HCT116 (cell line): ENCODE measurements at regions not wholly inside any gene's neighbourhood (a gene's known extent, or its start where the extent isn't known, plus 50 kb on each side); places are given as distances from the start of the nearest gene placed in this dataset.

Experiments used
- FOSL1 ChIP-seq: IDR thresholded peaks from 2 replicates; pipeline ENCODE4 v1.6.1; 2012; ENCODE audit warnings: low read depth
- POLR2AphosphoS5 ChIP-seq: IDR thresholded peaks from 2 replicates; pipeline ENCODE4 v1.6.1; 2011; ENCODE audit warnings: mild to moderate bottlenecking, low read depth, low read length, moderate library complexity
- TF ChIP-seq, protein P1 (sequence below), 3 experiments: fragments of 200-600 bp in 1 of 3; sonication (generic) in 1 of 3; IDR thresholded peaks in 2 of 3; conservative IDR thresholded peaks in 1 of 3; 2 replicates each; pipeline ENCODE4 v1.5.1; 2012 to 2017; ENCODE audit warnings: low read depth in 2 of 3, low read length in 2 of 3, antibody characterized with exemption in 1 of 3, borderline replicate concordance in 1 of 3, control low read depth in 1 of 3, mild to moderate bottlenecking in 1 of 3, mixed read lengths in 1 of 3, mixed run types in 1 of 3, moderate library complexity in 1 of 3; ENCODE audit not compliant: insufficient read depth in 1 of 3

DNA sequence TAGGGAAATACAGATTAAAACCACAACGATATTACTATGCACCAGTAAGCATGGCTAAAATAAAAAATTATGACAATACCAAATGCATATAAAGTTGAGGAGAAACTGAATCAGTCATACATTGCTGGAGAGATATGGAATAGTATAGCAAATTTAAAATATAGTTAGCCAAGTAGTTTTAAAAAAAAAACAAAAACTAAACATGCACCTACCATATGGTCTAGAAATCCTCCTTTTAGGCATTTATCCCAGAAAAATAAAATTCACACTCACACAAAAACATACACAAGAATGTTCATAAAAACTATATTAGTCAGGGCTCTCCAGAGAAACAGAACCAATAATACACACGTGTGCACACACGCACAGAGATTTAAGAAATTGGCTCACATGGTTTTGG lies 175.8 kb downstream of the IPMK start:
- no peak for TF ChIP-seq POLR2AphosphoS5
- TF ChIP-seq, protein P1, sequence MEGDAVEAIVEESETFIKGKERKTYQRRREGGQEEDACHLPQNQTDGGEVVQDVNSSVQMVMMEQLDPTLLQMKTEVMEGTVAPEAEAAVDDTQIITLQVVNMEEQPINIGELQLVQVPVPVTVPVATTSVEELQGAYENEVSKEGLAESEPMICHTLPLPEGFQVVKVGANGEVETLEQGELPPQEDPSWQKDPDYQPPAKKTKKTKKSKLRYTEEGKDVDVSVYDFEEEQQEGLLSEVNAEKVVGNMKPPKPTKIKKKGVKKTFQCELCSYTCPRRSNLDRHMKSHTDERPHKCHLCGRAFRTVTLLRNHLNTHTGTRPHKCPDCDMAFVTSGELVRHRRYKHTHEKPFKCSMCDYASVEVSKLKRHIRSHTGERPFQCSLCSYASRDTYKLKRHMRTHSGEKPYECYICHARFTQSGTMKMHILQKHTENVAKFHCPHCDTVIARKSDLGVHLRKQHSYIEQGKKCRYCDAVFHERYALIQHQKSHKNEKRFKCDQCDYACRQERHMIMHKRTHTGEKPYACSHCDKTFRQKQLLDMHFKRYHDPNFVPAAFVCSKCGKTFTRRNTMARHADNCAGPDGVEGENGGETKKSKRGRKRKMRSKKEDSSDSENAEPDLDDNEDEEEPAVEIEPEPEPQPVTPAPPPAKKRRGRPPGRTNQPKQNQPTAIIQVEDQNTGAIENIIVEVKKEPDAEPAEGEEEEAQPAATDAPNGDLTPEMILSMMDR (IDR thresholded peaks at IDR 0.05 in 2 of 3, conservative IDR thresholded peaks at IDR 0.05 in 1 of 3; ENCODE audit: borderline replicate concordance in 1 of 3, insufficient read depth in 1 of 3, low read depth in 2 of 3, low read length in 2 of 3): no peak
- TF ChIP-seq FOSL1: no peak
